Glutamatergic neuron (in vitro differentiated cells): ENCODE measurements at regions not wholly inside any gene's neighbourhood (a gene's known extent, or its start where the extent isn't known, plus 50 kb on each side); places are given as distances from the start of the nearest gene placed in this dataset.

ENCODE experiments used
- DNase-seq: peaks from one replicate; pipeline ENCODE4 v3.0.0; 2022
- H3K27ac Mint-ChIP-seq: one replicate; pipeline ENCODE4 v1.8.0; 2020; ENCODE audit warnings: mild to moderate bottlenecking, mixed read lengths, inconsistent platforms; ENCODE audit not compliant: unreplicated experiment
- H3K27me3 Mint-ChIP-seq: one replicate; pipeline ENCODE4 v1.8.0; 2020; ENCODE audit warnings: mild to moderate bottlenecking, moderate library complexity, mixed read lengths, inconsistent platforms; ENCODE audit not compliant: unreplicated experiment
- H3K36me3 Mint-ChIP-seq: one replicate; pipeline ENCODE4 v1.8.0; 2020; ENCODE audit warnings: mild to moderate bottlenecking, mixed read lengths, inconsistent platforms; ENCODE audit not compliant: unreplicated experiment
- H3K4me1 Mint-ChIP-seq: one replicate; pipeline ENCODE4 v1.8.0; 2020; ENCODE audit warnings: mild to moderate bottlenecking, low read depth, mixed read lengths, inconsistent platforms; ENCODE audit not compliant: unreplicated experiment
- H3K4me3 Mint-ChIP-seq: one replicate; pipeline ENCODE4 v1.8.0; 2020; ENCODE audit warnings: mild to moderate bottlenecking, mixed read lengths, inconsistent platforms; ENCODE audit not compliant: unreplicated experiment
- H3K9me3 Mint-ChIP-seq: one replicate; pipeline ENCODE4 v1.8.0; 2020; ENCODE audit warnings: mild to moderate bottlenecking, moderate library complexity, mixed read lengths, inconsistent platforms; ENCODE audit not compliant: unreplicated experiment
- TF ChIP-seq, protein P1 (sequence below): fragments of 200-600 bp; sonication (generic); IDR thresholded peaks from one replicate; pipeline ENCODE4 v1.5.0; 2021; ENCODE audit not compliant: partially characterized antibody, unreplicated experiment

DNA sequence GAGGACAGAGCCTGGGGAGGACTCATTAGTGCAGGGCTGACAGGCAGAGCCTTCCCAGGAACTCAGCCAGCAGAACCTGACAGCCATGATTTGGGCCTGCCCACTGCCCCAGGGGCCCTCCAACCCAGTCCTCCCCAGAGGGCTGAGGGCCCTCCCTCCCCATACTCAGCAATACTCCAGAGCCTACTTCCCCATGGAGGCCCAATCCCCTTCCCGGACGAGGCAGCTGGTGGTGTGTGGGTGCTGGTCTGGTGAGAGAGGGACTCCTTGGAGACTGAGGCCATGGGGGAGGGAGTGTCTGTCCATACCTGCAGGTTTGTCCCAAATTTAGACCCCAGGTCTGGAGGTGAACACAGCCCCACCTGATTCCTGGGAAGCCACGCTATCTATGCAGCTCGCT is 120.9 kb upstream of the MLN start:
- peaks cover 5% of the 10 kb centered on the region for H3K27me3 Mint-ChIP-seq
- H3K4me1 Mint-ChIP-seq: peaks cover 5% of the 10 kb centered on the region
- TF ChIP-seq, protein P1, sequence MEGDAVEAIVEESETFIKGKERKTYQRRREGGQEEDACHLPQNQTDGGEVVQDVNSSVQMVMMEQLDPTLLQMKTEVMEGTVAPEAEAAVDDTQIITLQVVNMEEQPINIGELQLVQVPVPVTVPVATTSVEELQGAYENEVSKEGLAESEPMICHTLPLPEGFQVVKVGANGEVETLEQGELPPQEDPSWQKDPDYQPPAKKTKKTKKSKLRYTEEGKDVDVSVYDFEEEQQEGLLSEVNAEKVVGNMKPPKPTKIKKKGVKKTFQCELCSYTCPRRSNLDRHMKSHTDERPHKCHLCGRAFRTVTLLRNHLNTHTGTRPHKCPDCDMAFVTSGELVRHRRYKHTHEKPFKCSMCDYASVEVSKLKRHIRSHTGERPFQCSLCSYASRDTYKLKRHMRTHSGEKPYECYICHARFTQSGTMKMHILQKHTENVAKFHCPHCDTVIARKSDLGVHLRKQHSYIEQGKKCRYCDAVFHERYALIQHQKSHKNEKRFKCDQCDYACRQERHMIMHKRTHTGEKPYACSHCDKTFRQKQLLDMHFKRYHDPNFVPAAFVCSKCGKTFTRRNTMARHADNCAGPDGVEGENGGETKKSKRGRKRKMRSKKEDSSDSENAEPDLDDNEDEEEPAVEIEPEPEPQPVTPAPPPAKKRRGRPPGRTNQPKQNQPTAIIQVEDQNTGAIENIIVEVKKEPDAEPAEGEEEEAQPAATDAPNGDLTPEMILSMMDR: no peak
- no peak overlapping the region for H3K27ac Mint-ChIP-seq
- H3K36me3 Mint-ChIP-seq: no peaks in the 10 kb centered on the region
- no peak overlapping the region for H3K4me3 Mint-ChIP-seq
- DNase-seq: no peak
- peaks cover 9% of the 10 kb centered on the region for H3K9me3 Mint-ChIP-seq

DNA sequence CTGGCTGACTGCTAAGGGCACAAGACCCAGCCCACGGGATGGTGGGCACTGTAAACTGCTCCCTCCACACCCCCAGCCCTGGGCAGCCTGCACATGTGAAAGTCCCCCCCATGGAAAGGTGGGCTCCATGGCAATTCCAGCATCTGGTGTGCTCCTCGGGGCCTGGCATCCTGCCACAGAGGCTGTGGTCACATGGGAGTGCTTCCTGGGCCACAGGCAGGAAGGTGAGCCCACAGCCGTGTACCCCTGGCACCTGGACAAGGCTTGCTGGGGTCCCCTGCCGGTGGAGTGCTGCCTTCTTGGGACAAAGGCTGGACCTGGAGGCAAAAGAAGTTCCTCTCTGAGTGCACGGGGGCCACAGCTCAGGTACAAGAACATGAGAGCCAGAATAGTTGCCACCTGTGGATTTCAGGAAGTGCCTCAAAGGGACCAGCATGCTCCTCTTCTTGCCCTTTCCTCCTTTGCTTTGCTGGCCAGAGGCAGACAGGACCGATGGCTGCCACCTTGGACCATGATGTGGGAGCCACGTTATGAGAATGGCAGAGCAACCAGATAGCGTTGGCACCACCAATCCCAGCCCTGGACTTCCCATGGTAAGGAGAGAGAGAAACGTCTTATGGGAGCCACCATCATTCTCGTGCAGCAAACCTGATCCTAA is 120.2 kb upstream of the MLN start:
- H3K27ac Mint-ChIP-seq: no peak overlapping the region
- DNase-seq: no peak
- peaks cover 7% of the 10 kb centered on the region for H3K27me3 Mint-ChIP-seq
- peaks cover 5% of the 10 kb centered on the region for H3K4me1 Mint-ChIP-seq
- TF ChIP-seq, protein P1: no peak
- H3K36me3 Mint-ChIP-seq: no peaks in the 10 kb centered on the region
- H3K4me3 Mint-ChIP-seq: no peak overlapping the region
- H3K9me3 Mint-ChIP-seq: peaks cover 8% of the 10 kb centered on the region

DNA sequence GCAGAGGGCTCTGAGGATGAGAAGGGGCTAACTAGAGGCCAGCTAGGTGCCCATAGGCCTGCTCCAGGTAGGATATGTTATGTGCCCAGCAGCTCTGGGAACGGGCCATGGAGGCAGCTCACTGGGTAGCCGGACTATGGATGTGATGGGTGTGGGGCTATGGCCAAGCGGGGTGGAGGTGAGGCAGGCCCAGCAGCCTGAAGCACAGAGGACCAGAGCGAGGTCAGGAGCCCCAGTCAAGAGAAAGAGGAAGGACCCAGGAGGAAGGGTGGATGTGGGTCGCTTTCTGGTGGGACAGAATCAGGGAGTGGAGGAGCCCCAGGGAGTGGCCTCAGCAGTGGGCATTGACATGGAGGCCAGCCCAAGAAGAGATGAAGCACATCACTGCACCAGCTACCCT is 117.9 kb upstream of the MLN start:
- peaks cover 4% of the 10 kb centered on the region for H3K4me1 Mint-ChIP-seq
- no peak overlapping the region for H3K27ac Mint-ChIP-seq
- TF ChIP-seq, protein P1: no peak
- no peaks in the 10 kb centered on the region for H3K36me3 Mint-ChIP-seq
- no peak for DNase-seq
- H3K27me3 Mint-ChIP-seq: peaks cover 6% of the 10 kb centered on the region
- H3K4me3 Mint-ChIP-seq: no peak overlapping the region
- H3K9me3 Mint-ChIP-seq: peaks cover 8% of the 10 kb centered on the region

DNA sequence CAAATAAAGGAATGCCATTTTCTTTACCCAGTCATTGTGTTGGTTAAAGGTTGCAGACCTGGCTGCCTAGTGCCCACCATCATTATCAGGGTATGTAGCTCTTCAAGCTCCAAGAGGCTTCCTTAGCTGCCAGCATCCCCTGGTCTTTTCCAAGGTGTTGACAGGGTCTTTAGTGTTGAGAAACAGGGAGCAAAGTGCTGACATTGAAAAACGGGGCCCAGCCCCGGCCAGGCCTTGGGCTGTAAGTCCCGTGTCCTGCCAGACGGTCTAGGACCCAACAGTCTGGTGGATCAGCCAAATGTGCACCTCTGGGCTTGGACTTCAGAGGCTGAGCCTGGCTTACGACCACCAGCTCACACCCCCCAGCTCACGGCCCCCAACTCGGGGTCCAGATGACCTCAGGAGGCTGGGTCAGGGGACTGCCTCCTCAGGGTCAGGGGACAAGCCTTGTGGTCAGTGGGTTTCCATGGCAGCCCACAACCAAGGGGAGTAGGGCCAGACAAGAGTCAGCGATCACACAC is 114.4 kb upstream of the MLN start:
- H3K4me3 Mint-ChIP-seq: no peak overlapping the region
- H3K27ac Mint-ChIP-seq: no peak overlapping the region
- no peak for DNase-seq
- TF ChIP-seq, protein P1: no peak
- H3K36me3 Mint-ChIP-seq: no peaks in the 10 kb centered on the region
- H3K27me3 Mint-ChIP-seq: peaks cover 11% of the 10 kb centered on the region
- peaks cover 6% of the 10 kb centered on the region for H3K9me3 Mint-ChIP-seq
- peaks cover 6% of the 10 kb centered on the region for H3K4me1 Mint-ChIP-seq

DNA sequence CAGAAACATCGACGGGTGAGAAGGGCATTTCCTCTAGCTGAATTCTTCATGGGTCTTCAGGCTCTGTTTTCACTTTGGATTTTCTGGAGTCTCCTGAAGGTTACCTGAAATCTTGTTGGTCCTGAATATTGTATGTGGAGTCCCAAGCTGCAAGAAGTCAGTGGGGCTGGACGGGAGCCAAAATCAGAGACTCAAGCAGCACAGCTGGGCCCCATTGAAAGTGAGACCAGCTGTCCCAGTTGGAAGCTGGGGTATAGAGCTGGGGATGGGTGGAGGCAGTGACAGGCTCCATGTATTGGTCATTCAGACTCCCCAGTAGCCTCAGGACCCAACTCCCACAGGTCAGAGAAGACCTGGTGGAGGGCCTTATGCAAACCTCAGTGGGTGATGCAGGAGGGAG is 111.3 kb upstream of the MLN start:
- TF ChIP-seq, protein P1: no peak
- peaks cover 15% of the 10 kb centered on the region for H3K4me1 Mint-ChIP-seq
- no peaks in the 10 kb centered on the region for H3K36me3 Mint-ChIP-seq
- DNase-seq: no peak
- H3K27ac Mint-ChIP-seq: no peak overlapping the region
- H3K9me3 Mint-ChIP-seq: peaks cover 5% of the 10 kb centered on the region
- H3K4me3 Mint-ChIP-seq: no peak overlapping the region
- H3K27me3 Mint-ChIP-seq: peaks cover 14% of the 10 kb centered on the region
